ENCODE measurements at regions not wholly inside any gene's neighbourhood (a gene's known extent, or its start where the extent isn't known, plus 50 kb on each side); places are given as distances from the start of the nearest gene placed in this dataset.
A peak's percentile ranks its signal among the peaks of the same experiment; 100 is the strongest.

DNA sequence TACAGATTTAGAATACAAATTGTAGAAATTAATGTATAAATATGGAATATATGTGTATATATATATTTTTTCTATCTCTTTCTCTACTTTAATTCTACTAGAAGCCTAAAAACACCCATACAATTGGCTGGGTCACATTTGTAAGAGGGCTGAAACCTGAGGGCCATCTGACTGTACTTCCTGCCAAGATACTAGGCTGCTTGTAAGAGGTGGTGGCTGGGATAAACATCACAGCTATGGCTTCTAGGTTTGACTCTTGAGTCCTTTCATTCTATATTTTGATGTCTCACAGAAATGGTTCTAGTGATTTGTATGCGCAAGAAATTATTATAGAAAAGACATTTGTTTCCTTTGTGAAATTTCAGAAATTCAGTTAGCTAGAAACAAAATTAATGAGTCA is 1155.2 kb upstream of the B3GALT2 start:
- DNase-seq (ENCODE audit: low read depth in 2 of 2), result no peak

DNA sequence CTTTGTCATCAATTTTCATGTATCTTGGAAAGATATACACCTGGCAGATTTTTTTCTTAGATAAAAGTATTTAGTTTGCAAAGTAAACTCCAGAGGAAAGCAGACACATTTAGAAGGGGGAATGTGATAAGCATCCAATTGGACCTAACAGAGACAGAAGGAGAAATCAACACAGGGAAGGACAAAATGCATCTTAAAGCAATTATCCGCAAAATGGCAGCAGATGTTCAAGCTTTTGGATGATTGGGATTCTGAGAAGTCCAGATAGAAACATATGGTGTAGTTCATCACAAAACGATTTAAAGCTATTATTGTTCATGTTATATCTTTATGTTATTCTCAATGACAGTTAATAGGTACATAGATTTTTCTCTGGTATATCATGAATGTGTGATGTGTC is 1153.1 kb upstream of the B3GALT2 start:
- DNase-seq (ENCODE audit: low read depth in 2 of 2), result no peak

DNA sequence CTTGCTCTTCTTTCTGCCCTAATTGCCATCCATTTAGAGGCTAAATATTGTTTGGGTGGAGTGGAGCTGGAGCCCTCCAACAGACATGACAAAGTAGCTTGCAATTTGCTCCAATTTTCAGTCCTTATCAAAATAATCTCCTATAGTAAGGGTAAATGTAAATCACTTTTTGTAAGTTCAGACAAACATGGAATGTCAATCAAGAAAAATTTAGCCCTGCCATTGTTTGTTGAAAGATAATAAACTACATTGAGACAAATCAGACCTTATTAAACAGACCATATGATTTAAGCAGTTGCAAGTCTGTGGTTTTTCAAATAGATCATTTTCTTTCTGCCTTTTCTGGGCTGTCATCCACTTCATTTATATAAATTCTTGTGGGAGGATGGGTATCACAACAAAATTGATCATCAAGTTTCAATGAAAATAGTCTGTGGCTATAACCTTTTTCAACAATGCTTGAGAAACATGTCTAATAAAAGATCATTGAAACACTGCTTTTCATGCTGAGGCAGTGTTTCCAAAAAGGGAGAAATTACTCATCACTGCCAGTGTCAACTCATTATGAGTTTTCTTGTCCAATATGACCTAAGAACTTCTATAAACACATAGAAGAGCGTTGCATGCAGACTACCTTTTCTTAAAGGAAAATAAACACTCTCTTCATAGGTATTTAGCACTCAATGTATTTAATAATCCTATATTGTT is 1152.0 kb upstream of the B3GALT2 start:
- DNase-seq (ENCODE audit: low read depth in 2 of 2), result no peak

DNA sequence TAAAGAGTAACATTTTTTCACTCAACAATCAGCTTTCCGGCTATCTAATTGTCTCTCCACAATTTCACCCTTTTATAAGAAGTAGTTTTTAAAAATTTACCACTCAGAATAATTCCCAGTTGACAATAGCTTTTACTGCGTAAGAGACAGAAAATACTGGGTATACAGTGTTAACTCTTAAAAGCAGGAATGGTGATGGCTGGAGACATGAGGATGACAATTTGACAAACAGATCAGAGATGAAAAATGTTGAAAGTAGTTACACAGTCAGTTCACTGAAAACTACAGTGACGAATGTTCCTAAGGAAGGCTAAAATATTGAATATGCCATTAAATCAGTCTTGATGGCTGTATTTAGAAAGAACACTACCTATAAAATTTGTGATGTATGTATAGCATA is 1146.8 kb upstream of the B3GALT2 start:
- DNase-seq (ENCODE audit: low read depth in 2 of 2), result no peak

DNA sequence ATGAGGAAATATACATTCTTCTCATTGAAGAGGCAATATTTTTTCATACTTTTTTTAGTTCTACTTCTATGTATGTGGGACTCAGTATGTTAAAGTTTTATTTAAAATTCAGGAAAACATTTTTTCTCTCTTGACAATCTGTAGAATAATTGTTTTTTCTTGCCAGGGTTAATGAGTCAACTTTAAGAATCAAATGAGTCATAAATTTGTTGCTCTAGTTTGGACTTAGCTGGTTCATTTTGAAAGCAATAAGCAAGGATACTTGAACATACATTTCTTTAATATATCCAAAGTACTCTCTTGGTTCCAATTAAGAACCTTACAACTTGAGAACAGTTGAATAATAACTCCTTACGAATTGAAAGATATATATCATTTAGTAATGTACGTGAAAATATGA is 1145.3 kb upstream of the B3GALT2 start:
- DNase-seq (ENCODE audit: low read depth in 2 of 2), result no peak

DNA sequence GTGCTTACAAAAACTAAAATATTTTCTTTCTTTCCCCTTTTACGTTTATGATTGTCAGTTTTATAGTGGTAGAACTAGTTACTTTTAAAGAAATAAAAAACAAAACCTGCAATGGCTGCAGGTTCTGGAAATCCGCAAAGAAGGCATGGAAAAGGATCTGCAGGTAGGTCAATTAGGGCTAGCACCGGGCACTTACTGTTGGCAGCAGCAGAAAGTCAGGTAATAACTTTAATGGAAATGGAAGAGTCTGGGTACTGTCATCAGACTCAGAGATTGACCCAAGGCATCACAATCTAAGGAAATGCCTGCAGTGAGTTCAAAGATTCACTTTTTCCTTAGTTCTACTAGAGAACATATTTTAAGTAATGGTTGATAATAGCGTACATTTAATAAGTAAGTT is 1136.3 kb upstream of the B3GALT2 start:
- no peak for DNase-seq (ENCODE audit: low read depth in 2 of 2)

DNA sequence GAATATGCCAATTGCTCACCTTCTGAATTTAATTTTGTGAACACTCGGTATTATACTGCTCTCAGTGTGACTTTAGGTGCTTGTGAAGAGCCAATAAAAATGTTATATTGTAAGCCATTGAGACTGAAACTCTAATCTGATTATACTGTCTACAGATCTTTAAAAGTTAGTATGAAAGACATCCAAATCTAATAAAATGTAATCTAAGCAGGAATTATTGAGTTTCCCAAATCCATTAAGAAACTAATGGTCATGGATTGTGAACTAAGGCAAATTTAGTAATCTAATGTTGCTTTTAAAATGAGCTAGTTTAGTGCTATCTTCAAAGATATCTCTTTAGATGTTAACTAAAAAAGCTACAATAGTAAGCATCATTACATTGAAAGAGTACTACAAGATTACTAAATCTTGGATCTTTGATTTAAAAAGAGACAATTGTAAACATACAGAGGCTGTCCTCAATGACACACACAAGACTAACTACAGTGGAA is 1132.4 kb upstream of the B3GALT2 start:
- no peak for DNase-seq (ENCODE audit: low read depth in 2 of 2)

DNA sequence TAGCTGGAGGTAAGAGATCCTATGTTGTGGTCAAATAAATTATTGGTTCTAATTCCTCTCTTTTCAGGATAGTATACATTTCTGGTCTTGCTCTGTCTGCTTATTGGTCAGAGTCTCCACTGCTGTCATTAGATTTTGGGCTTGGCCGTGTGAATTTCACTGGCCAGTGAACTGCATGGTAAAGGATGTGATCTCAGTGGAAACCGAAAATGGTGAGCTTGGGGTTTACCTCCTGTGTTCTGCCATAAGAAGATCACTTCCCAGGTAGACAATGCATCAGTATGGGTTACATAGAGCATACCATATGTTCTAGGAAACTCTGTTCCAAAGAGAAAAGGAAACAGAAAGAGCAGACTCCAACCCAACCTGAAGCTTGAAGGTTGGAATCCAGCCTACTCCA is 1123.3 kb upstream of the B3GALT2 start:
- DNase-seq (ENCODE audit: low read depth in 2 of 2), result no peak

DNA sequence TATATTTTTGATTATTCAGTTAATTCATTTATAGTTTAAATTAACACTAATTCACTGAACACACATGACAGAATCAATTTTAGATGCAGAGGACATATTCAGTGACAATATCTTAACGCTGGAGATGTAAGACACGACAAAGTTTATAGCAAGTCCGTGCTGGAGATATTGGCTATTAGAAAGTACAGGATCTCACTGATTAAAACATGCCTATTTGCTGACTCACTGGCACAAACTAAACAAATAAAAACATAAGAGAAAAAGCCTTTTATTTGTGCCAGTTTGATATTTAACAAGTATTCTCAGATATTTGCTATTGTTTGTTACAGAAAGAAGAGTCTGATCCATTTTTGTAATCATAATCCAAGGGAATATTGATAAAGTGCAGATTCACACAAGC is 1122.9 kb upstream of the B3GALT2 start:
- DNase-seq (ENCODE audit: low read depth in 2 of 2), result no peak

DNA sequence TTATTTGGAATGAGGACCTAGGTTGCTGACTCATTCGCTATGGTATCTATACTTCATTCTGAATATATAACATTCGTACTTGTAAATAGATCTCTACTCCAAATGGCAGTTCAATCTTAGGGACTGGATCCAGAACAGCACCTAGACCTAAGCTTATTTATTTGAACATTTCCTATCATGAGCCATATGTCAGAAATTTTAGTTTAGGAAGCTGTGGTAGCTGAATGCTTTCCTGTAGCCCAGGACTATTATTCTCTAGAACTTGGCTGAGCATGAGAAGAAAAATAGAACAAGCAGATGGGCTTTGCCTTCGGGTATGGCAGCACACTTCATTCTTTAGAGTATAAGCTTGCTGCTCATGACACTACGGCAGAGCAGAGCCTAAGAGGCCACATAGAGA is 1114.4 kb upstream of the B3GALT2 start:
- DNase-seq (ENCODE audit: low read depth in 2 of 2), result no peak

DNA sequence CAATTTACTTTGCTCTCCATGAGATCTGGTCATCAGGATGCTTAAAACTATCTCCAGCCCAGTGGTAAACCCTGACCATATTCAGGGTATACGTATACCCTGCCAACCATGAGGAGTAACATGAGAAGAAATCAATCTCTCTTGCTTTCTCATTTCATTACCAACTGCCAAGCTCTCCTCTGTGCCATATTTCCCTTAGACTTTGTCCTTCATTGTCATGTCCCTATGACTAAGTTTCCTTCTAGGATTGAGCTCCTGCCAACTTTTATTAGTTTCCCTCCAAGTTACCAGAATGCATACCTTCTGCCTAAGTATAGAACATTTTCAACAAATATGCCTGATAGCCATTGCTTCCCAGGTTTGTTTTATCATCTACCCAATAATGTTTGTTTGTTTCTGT is 1113.9 kb upstream of the B3GALT2 start:
- DNase-seq (ENCODE audit: low read depth in 2 of 2), result no peak

DNA sequence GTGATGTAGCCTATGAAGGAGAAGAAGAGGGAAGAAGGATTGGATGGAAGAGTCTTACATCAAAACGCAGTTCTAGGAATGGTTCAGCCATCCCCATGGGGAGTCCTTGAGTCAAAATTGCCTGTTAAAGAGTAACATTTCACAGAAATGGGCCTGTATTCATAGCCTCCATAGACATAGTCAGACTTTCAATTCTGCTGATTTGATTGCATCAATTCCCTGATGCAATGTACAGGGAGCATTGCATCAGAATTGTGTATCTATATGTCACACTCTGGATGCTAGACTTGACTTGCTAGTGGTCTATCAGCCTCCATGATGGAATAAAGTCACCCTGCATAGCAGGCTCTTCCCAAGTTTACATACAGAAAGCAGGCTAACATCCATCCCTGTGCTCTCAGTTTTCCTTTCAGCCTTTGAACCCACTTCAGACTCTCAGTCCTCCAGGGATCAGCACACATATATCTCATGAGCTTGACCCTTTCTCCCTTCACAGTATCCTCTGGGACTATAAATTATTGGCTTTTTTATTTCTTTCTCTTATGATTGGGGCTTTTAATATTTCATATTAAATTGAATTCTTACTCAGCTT is 1111.7 kb upstream of the B3GALT2 start:
- DNase-seq (ENCODE audit: low read depth in 2 of 2), result no peak

DNA sequence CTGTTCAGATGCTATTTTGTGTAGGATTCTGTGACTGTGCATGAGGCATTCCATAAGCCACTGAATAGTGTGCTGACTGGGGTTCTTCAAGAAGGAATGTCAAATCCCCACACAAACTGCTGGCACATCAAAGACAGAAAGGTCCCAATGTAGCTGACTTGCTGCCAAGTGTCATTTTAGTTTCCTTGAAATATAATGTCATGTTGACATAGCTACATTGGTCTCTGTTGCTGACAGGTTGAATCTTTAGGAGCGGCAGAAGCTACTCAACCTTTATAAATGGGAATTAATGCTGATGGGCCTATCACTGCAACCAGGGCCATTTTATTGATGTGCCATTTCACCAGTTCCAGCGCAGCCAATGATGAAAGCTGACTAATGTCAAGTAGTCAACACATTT is 1110.7 kb upstream of the B3GALT2 start:
- no peak for DNase-seq (ENCODE audit: low read depth in 2 of 2)

DNA sequence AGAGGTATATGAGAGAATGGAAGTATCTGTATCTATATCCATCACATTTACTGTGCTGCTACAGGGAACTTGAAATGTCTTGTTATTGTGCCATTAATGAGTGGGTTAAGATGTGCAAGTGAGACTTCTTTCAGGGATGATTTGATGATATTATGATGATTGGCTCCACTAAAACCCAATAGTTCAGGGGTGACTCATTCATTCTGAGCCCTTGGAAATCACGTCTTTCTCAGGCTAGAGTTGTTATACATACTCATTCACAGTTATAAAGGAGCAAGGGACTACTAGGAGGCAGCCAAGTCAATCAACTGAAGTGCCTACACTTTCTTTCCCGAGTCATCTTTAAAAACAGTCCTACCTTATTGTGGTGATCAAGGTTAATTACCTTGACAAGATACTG is 1109.8 kb upstream of the B3GALT2 start:
- DNase-seq (ENCODE audit: low read depth in 2 of 2), result no peak

DNA sequence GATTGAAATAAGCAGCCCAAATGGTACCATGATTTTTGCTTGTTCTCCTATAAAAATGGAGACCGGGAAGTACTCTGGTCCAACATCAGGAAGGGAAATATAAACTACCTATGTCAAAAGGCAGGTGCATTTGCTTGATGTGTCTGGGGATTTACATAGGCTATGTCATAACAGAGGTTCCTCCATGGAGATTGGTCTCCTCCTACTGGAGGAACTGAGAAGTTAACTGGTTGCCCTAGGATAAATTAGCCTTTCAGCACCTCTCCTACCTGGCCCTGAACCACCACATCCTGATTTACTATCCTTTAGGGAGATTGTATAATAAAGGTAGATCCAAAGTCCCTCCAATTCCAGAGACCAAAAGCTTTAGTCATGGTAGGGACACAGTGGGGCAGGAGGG is 1109.3 kb upstream of the B3GALT2 start:
- DNase-seq (ENCODE audit: low read depth in 2 of 2), result no peak

DNA sequence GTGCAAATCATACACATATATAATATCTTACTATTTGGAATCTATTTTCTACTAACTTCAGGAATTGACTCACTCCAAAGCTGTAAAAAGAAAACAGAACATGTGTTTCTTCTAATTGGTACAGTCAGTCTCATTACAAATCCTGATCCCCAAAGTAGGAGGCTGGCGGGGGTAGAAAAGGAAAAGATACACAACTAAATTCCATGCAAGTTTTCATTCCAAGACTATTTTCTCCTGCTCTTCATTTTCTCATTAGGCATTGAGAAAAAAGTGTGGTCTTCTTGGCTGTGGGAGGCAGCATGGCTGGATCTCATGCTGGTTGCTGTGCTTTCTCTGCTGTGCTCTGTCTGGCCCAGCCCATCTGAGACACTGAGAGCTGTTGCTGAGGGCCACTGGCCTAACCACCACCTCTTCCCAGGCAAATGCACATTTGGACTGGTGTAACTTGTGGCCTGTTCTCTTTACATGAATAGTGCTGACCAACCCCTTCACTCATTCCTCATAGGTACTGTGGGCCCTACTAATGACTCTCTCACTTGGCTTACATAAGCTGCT is 1107.5 kb upstream of the B3GALT2 start:
- DNase-seq (ENCODE audit: low read depth in 2 of 2), result no peak

DNA sequence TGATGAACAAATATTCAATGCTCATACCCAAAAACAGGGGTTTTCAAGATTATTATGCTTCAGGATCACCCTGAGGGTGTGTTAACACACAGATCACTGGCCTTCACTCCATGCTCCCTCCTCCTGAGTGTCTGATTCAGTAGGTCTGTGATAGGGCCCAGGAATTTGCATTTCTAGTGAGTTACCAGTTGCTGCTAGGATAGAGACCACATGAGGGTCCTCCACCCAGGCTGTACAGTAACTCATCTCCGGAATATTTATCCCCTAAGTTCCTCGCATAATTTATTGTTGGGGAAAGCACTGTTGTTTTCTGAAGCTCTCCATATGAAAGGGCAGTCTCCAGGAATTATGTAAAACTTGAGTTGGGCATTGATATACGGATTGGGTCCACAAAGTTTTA is 1106.6 kb upstream of the B3GALT2 start:
- no peak for DNase-seq (ENCODE audit: low read depth in 2 of 2)

DNA sequence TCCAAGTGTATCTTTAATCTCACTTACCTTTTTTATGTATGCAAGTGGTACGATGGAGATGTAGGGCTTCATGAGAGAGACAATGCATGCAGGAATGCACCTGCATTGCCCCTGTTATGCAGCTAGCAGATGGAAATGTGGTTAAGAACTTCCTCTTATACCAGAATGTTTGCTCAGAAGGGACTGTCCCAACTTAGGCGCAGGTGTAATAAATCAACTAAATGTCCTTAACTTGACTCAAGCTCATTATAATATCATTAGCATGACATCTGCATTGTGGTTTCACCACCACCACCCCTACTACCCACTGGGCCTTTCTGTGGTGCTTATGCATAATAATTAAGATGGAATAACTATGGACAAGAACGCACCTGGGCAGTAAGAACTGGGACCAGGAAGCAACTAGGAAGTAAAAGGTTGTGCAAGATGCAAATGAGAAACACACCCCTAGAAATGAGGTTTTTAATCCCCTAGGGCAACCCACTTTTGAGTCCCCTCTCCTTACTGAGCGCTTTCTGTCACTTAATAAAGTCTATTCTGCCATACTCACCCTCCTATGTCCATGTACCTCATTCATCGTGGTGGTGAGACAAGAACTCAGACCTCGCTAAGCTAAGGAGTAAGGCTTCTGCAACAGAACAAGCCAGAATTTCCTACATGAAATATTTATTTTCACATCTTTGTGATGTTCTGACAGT is 1103.3 kb upstream of the B3GALT2 start:
- peak; percentile 15 to 17 for DNase-seq (ENCODE audit: low read depth in 2 of 2)

DNA sequence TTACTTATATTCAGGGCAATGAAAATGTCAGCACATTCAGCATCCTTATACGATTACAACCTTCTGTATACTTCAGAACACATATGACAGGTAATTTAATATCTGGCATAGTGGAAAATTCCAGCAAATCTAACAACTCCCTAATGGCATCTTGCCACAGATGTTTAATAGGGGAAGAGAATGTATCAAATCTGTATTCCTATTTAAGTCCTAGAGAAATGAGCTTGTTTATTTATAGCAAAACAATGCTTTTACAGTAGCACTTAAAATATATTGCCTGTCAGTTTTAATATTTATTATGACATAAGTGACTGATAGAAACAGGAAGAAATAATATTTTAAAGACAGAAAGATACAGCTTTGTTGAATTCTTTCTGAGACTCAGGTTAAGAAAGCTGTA is 1101.8 kb upstream of the B3GALT2 start:
- DNase-seq (ENCODE audit: low read depth in 2 of 2), result no peak

DNA sequence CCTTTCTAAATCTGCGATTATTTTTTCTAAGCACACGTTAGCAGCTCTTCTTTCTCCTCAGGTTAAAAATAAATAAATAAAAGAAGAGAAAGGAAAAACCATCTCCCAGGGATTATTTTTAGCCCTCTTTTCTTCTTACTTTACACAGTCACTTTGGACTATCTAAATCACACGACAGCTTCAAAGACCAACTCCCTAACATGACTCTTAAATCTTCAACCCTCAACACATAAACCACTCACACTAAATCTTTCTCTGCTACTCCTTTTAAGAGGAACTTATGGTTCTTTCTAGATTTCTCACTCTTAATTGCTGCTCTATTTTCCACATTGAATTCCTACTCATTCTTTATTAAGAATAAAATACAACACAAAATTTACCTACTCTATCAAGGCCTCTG is 1095.0 kb upstream of the B3GALT2 start:
- no peak for DNase-seq (ENCODE audit: low read depth in 2 of 2)

DNA sequence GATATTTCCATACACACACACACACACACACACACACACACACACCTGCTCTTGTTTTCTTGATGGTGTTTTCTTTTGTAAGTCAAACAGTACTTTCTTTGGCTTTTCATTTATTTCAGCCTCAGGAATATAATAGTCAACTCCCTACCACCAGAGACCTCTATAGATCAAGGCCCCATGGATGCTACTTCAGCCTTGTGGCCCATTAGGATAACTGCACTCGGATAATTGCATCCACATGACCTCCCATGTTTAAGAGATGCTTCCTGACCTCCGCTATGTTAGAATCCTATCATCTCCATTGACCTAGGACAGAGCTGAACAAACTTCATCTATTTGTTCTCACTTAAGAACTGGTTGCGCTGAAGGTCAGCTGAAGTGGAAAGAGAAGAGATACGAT is 1094.0 kb upstream of the B3GALT2 start:
- no peak for DNase-seq (ENCODE audit: low read depth in 2 of 2)

DNA sequence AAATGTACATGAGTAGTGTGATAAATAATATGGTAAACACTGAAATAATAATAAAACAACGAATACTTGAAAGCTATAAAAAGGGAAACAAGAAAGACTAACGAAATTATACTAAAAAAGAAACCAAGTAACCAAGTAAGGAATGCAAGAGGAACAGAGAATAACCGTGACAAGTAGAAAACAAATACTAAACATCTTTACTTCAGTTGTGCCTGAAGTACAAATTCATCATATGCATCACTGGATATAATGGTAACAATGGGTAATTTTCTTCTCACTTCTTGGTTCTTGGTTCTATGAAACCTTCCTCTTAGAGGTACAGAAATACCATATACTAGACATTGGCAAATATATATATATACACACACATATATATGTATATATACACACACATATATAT is 1093.6 kb upstream of the B3GALT2 start:
- no peak for DNase-seq (ENCODE audit: low read depth in 2 of 2)

DNA sequence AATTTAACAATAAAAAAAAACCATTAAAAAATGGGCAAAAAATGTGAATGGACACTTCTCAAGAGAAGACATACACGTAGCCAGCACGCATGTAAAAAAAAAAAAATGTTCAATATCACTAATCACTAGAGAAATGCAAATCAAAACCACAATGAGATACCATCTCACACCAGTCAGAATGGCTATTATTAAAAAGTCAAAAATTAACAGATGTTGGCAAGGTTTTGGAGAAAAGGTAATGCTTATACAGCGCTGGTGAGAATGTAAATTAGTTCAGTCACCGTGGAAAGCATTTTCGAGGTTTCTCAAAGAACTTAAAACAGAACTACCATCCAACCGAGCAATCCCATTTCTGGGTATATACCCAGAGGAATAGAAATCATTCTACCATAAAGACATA is 1091.5 kb upstream of the B3GALT2 start:
- no peak for DNase-seq (ENCODE audit: low read depth in 2 of 2)
